GM21367 (cell line): ENCODE measurements at regions not wholly inside any gene's neighbourhood (a gene's known extent, or its start where the extent isn't known, plus 50 kb on each side); places are given as distances from the start of the nearest gene placed in this dataset.

Experiments
- ATAC-seq: cut with Tn5 transposase; IDR thresholded peaks from one replicate; pipeline ENCODE4 v1.9.1; 2021; ENCODE audit not compliant: unreplicated experiment

- no peak for ATAC-seq
Measured at GRCh38 chr7:84425702-84426259, 231.2 kb upstream of the SEMA3A start.

GRCh38 chr7:84422790-84423189, 228.2 kb upstream of the SEMA3A start:
- ATAC-seq = no peak

- no peak for ATAC-seq
Measured at GRCh38 chr7:84412161-84412969, 217.8 kb upstream of the SEMA3A start.

GRCh38 chr7:84399661-84400060, 205.1 kb upstream of the SEMA3A start:
- no peak for ATAC-seq

DNA sequence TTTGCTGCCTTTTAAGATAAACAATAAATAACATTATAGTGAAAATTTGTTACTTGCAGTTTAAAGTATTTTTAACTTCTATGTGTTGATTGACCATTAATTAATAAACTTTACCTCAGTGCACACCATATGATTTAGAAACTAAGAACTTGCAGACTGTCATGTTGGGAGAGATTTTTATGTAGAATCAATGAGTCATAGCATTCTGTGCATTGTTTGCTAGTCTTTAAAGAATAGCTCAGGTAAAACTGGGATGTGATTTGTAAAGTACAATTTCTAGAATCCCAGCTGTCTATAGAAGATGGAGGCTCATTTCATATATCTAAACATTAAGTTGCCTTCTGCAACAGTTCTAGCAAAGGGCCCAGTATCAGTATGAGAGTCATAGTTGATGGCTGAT, 199.6 kb upstream of the SEMA3A start:
- no peak for ATAC-seq

- ATAC-seq = no peak
Measured at GRCh38 chr7:84393786-84394185, 199.2 kb upstream of the SEMA3A start.

- no peak for ATAC-seq
Measured at GRCh38 chr7:84390845-84391244, 196.3 kb upstream of the SEMA3A start.

DNA sequence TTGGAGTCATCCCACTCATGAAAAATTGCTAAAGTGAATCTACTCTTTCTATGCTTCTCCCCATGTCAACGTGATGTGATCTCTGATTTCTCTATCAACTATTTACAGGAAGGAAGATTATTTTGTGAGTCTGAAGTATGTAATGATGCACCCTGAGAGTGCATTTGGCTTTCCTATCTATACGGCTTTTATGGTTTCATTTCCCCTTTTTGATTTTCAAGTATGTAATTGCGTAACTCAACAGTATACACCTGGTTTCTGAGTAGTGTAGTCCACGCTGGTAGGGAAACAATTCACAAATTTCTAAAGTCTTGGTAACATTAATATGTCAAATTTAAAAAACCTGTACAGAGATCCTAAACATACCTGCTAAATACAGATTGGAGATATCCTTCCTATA, 194.7 kb upstream of the SEMA3A start:
- ATAC-seq = peak; percentile 92

GRCh38 chr7:84387595-84387994, 193.0 kb upstream of the SEMA3A start:
- ATAC-seq = no peak

DNA sequence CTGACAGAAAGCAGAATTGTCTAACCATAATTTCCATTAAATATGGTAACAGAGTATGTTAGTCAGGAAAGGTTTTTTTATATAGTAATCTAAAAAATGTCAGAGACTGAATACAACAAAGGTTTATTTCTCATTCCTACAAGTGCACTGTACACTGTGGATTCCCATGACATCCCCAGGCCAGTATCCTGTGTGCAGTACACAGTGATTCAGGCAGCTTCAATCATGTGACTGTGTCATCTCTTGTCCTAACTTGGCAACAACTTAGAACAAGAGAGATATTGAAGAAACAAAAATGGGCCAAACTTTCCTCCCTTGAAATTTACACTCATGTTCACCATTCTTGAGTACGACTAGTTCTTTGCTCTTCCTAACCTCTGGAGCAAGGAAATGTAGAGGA, 189.8 kb upstream of the SEMA3A start:
- no peak for ATAC-seq

- ATAC-seq = no peak
Measured at GRCh38 chr7:84379446-84379845, 184.9 kb upstream of the SEMA3A start.

DNA sequence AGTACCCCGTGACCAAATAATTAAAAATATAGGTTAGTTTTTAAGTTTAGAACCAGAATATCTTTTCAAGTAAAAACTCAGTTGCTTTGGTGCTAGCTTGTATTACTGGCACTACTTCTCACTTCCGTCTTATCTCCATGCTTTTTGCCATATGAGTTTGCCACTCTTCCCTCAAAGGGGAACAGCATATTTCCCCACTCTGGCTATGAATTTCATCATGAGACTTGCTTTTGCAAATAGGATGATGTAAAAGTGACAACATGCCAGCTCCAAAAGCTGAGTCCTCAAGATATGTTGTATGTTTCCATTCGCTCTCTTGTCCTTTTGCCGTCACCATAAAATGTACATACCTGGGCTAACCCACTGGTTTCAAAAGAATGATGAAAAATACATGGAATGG, 178.1 kb upstream of the SEMA3A start:
- no peak for ATAC-seq

- no peak for ATAC-seq
Measured at GRCh38 chr7:84372155-84372621, 177.6 kb upstream of the SEMA3A start.

DNA sequence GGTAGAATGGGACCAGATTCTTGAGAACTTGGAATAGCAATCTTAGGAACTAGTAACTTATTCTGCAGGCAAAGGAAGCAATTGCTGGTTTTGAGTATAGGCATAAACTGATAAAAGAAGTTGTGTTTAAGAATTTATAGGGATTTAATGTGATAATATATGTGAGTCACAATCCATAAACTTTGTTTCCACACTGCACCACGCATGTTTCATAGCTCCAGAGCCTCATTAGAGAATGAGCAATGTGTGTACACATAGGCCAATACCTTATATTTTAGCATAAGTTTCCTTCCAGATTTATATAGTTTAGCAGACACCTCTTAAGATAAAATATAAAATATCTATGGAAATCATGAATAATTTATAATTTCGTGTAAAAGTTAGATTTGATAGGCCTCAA, 175.5 kb upstream of the SEMA3A start:
- no peak for ATAC-seq

- no peak for ATAC-seq
Measured at GRCh38 chr7:84368122-84368521, 173.5 kb upstream of the SEMA3A start.

- no peak for ATAC-seq
Measured at GRCh38 chr7:84364708-84365107, 170.1 kb upstream of the SEMA3A start.

DNA sequence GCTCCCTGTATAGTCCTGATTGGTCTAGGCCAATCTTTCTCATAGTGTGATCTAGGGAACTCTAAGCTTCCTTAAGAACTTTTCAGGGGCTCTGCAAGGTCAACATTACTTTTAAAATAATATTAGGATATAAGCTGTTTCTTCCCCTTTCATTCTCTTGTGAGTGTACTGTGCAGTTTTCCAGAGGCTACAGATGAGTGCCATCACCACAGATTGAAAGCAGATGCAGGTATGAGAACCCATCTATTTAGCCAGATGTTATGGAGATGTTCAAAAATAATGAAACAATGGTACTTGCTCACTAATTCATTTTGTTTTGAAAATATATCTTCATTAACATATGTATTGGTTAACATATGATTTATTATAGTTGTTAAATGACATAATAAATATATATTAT, 169.2 kb upstream of the SEMA3A start:
- ATAC-seq = no peak

DNA sequence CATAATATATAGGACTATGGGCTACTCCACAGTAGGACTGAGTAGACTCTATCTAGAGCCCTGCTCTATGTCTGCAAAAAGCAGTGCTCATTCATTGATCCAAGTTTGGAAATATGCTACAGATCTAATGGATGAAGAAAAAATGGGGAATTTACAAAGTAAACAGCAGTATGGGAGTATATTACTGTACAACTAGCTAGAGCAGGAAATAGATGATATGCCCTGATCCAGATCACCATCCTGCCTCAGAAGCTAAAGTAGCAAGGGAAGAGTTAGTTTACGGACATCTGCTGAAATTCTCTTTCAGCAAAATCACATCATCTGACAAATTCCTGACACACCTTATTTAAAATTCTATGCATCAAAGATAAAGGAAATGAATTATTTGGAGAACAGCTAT, 168.2 kb upstream of the SEMA3A start:
- ATAC-seq = no peak

DNA sequence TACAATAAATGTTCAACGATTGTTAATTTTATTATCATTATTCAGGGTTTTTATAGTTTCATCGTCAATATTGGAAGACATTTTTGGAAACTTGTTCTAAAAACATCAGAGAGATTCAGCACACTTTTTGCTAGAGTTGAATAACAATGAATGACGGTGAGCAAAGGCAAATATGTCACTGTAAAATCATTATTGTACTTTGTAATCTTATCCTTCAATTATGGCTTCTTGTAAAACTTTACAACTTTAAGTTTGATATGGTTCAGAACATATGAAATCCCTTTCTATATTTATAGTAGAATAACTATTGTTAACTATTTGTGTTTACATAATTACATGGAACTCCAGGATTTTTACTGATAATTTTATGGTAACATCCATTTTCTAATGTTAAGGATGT, 167.8 kb upstream of the SEMA3A start:
- ATAC-seq = no peak

DNA sequence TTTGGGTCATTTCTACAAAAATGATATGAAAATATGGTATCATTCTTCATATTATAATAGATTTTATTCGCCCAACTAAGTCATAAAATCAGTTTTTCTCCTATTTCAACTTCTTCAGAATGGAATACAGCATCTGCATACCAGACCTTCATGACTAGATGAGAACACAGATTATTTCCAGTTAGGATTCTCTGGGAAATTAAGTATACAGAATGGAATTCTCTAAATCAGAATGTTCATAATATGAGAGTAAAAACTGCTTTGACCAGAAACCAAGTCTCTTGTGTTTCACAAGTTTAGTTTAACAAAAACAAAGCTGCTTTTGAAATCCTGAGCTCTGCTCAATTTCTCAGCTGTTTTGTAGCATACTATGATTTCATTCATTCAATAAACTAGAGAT, 160.3 kb upstream of the SEMA3A start:
- no peak for ATAC-seq

DNA sequence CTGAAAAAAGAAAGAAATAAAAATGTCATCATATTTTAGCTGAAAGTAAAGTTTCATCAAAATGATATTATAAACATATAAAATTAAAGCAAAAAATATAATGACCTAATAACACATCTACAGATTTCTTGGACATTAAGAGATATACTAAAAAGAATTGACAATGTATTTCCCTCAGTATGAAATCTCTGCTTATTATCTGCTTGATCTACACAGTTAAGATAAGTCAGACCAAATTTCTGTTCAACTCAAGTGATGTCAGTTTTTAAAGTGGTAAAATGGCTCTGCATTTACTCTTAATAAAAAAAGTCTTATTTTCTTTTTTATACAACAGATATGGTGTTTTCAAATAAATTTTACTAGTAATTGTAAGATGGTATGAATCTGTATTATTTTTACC, 159.4 kb upstream of the SEMA3A start:
- ATAC-seq = no peak

DNA sequence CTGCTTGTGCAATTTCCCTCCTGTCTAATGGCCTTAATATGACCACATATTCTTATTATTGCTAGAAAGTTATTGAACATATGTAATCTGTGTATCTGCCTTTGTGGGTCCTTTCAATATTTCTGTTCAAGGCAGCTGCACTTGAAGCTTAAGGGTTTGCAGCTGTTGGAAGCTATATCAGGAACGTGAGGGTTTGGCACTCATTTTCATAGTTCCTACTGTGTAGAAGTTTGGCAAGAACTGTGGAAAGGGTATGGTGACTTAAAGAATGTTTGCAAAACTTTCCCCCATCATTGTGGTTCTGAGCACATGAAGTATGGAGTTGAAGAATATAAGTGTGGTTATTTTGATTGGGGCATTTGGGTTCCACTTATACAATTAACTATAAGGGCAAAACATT, 144.7 kb upstream of the SEMA3A start:
- ATAC-seq = no peak

DNA sequence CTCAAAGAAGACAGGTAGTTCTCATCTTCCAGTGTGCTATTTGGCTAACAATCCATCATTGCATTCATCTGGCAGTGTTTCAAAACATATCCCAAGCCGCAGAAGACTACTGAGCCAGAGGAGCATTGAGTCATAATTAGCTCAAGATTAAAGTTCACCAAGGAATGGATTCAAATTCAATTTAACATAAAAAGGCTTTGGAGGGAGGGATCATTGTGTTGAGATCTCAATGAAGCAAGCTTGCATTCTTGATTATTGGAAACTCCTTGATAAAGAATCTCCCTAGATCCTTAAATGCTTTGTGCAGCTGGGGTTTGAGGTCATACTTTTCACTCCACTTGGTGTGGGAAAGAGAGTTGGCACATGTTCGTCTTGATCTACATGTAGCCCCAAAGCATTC, 142.8 kb upstream of the SEMA3A start:
- ATAC-seq = no peak
